Neural crest cell (in vitro differentiated cells): ENCODE measurements at regions not wholly inside any gene's neighbourhood (a gene's known extent, or its start where the extent isn't known, plus 50 kb on each side); places are given as distances from the start of the nearest gene placed in this dataset.

Experiments used
- DNase-seq: peaks from one replicate; pipeline ENCODE4 v3.0.0; 2021; ENCODE audit warnings: low read depth, mixed read lengths, low spot score
- H3K27ac Mint-ChIP-seq: one replicate; pipeline ENCODE4 v1.8.0; 2021; ENCODE audit warnings: mild to moderate bottlenecking, mixed read lengths; ENCODE audit not compliant: unreplicated experiment
- H3K27me3 Mint-ChIP-seq: 2 replicates; pipeline ENCODE4 v1.8.0; 2021; ENCODE audit warnings: low read depth, mild to moderate bottlenecking, mixed read lengths
- H3K36me3 Mint-ChIP-seq: 2 replicates; pipeline ENCODE4 v1.8.0; 2021; ENCODE audit warnings: low read depth, mild to moderate bottlenecking, mixed read lengths
- H3K4me1 Mint-ChIP-seq: 2 replicates; pipeline ENCODE4 v1.8.0; 2021; ENCODE audit warnings: mixed read lengths
- H3K4me3 Mint-ChIP-seq: one replicate; pipeline ENCODE4 v1.8.0; 2021; ENCODE audit warnings: mild to moderate bottlenecking, mixed read lengths
- H3K9me3 Mint-ChIP-seq: 2 replicates; pipeline ENCODE4 v1.8.0; 2021; ENCODE audit warnings: mixed read lengths
- CTCF ChIP-seq: fragments of 200-600 bp; sonication (generic); conservative IDR thresholded peaks from 2 replicates; pipeline ENCODE4 v1.5.0; 2021; ENCODE audit warnings: antibody characterized with exemption, mild to moderate bottlenecking

DNA sequence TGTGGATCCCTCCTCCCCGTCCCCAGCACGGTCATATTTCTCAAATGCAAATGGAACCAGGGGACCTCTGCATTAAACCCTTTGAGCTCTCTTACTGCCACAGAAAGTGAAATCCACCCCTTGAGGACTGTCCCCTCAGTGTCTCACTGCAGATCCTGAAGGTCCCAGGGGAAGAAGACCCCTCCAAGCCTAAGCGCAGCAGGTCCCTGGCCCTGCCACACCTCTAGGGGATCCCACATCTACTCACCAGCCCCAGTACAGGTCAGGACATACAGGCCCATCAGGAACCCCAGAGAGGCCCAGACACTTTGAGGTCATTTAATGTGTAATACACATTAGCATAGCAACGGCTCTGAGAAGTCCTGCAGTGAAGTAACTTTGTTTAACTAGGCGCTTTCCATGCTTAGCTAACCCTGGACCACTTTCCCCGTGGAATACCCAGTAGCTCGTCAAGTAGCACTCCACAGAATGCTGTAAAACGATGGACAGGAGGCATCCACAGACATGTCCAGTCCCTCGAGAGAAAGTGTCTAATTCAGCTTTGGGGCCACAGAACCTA, 54.7 kb upstream of the ALDH1B1 start:
- H3K4me3 Mint-ChIP-seq = no peak overlapping the region

DNA sequence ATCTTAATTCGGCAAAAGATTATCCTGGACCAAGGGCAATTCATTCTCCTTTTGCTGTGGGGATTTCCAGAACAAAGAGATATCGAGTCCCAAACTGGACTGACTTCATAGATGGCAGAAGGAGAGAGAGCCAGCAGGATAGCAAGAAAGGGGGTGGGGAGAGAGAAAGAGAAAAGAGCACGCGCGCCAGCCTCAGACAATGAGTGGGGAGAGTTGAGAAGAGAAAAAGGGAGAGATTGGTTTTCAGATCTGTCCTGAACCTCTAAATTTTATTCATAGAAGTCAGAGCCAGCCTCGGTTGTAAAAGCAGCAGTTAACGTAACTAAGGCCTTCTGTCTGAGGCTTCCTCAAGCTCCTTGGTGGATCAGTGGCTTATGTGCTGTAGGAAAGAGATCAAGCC, 55.3 kb upstream of the ALDH1B1 start:
- peaks cover 2% of the 10 kb centered on the region for H3K9me3 Mint-ChIP-seq
- no peak for DNase-seq
- H3K27ac Mint-ChIP-seq = peak overlapping the region; percentile 55
- no peak overlapping the region for H3K4me3 Mint-ChIP-seq
- H3K27me3 Mint-ChIP-seq = no peaks in the 10 kb centered on the region
- peaks cover 25% of the 10 kb centered on the region for H3K4me1 Mint-ChIP-seq
- no peaks in the 10 kb centered on the region for H3K36me3 Mint-ChIP-seq
- TF ChIP-seq CTCF = no peak

More for the DNA sequence above, 54.7 kb upstream of the ALDH1B1 start:
- Mint-ChIP-seq H3K4me1 (peaks cover 25% of the 10 kb centered on the region), H3K27ac (peak overlapping the region; percentile 10), H3K9me3 (no peaks in the 10 kb centered on the region), H3K27me3 (no peaks in the 10 kb centered on the region), H3K36me3 (no peaks in the 10 kb centered on the region)
- TF ChIP-seq CTCF = no peak
- DNase-seq = no peak

- no peak for TF ChIP-seq CTCF
- Mint-ChIP-seq H3K9me3 (peaks cover 4% of the 10 kb centered on the region), H3K36me3 (no peaks in the 10 kb centered on the region), H3K27ac (no peak overlapping the region), H3K27me3 (no peaks in the 10 kb centered on the region), H3K4me3 (no peak overlapping the region), H3K4me1 (peaks cover 25% of the 10 kb centered on the region)
- DNase-seq = no peak
Measured at GRCh38 chr9:38336341-38336740, 56.2 kb upstream of the ALDH1B1 start.

GRCh38 chr9:38335686-38336085, 56.8 kb upstream of the ALDH1B1 start:
- Mint-ChIP-seq H3K9me3 (peaks cover 4% of the 10 kb centered on the region), H3K36me3 (no peaks in the 10 kb centered on the region), H3K27ac (no peak overlapping the region), H3K4me1 (peaks cover 25% of the 10 kb centered on the region), H3K4me3 (no peak overlapping the region), H3K27me3 (no peaks in the 10 kb centered on the region)
- no peak for TF ChIP-seq CTCF
- DNase-seq = no peak

DNA sequence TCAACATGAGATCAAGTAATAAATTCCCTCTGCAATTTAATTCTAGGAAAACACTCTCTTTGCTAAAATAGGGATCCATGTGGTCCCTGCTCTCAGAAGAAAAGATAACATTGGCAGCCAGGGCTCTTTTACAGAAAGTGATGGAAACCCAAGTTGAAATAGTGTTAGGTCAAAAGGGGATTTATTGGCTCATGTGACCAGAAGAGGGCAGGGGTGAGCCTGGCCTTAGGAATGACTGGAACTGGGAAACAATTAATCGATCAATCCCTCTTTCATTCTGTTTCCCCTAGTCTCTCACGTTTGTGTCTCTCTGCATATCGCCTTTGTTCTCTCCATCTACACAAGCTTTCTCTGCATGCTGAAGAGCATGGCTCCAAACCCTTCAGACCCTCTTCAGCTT, 58.3 kb upstream of the ALDH1B1 start:
- H3K4me3 Mint-ChIP-seq = no peak overlapping the region
- no peak for DNase-seq
- peak; percentile 50 for TF ChIP-seq CTCF
- H3K36me3 Mint-ChIP-seq = no peaks in the 10 kb centered on the region
- H3K27ac Mint-ChIP-seq = no peak overlapping the region
- peaks cover 28% of the 10 kb centered on the region for H3K4me1 Mint-ChIP-seq
- peaks cover 4% of the 10 kb centered on the region for H3K9me3 Mint-ChIP-seq
- H3K27me3 Mint-ChIP-seq = no peaks in the 10 kb centered on the region
